AG04449 (cell line): ENCODE measurements at regions not wholly inside any gene's neighbourhood (a gene's known extent, or its start where the extent isn't known, plus 50 kb on each side); places are given as distances from the start of the nearest gene placed in this dataset.

Experiments
- CTCF ChIA-PET: fragments of 350-600 bp; formaldehyde crosslinking; extraction: SDS; loops from one replicate; lab custom pipeline; 2021; ENCODE audit warnings: antibody characterized with exemption; lab: Yijun Ruan, JAX
- POLR2A ChIA-PET: fragments of 400-600, 350-600 bp; formaldehyde crosslinking; extraction: SDS; loops from one replicate; lab custom pipeline; 2020; ENCODE audit warnings: antibody characterized with exemption, inconsistent platforms; lab: Yijun Ruan, JAX
- DNase-seq: peaks from one replicate; pipeline ENCODE4 v3.0.0-alpha.2; 2010; ENCODE audit warnings: low read depth, low spot score
- H3K4me3 ChIP-seq: 2 replicates; pipeline ENCODE4 v1.5.1; 2011; ENCODE audit warnings: low read depth, mild to moderate bottlenecking, control low read depth, low read length
- CTCF ChIP-seq: IDR thresholded peaks from one replicate; pipeline ENCODE4 v1.5.1; 2011; ENCODE audit warnings: mild to moderate bottlenecking, moderate library complexity, low read length, control low read depth, inconsistent platforms; ENCODE audit not compliant: insufficient read depth; ENCODE audit errors: missing control alignments

- ChIA-PET CTCF (interaction anchor here (1.6 to 2.1 kb wide), 2 partner anchors 9 to 59 kb away, joined by 3 to 5 read pairs; no protein-coding TSS in a partner anchor), POLR2A (no interaction called here)
- no peak overlapping the region for H3K4me3 ChIP-seq
- TF ChIP-seq CTCF, result no peak
- DNase-seq, result no peak
These were observed 58.3 kb upstream of the LYST start for GRCh38 chr1:235925016-235925415.

GRCh38 chr1:235923466-235924021, 56.8 kb upstream of the LYST start:
- no peak for TF ChIP-seq CTCF
- no peak overlapping the region for H3K4me3 ChIP-seq
- DNase-seq, result no peak
- ChIA-PET POLR2A (no interaction called here), CTCF (interaction anchor here (0.8 to 2.1 kb wide), 3 partner anchors 10 to 58 kb away, joined by 3 to 5 read pairs (median 3); no protein-coding TSS in a partner anchor)

- ChIA-PET POLR2A (no interaction called here), CTCF (interaction anchor here (1.1 to 1.5 kb wide), 3 partner anchors 19 to 51 kb away, joined by 5 to 6 read pairs (median 6); no protein-coding TSS in a partner anchor)
These were observed 54.1 kb upstream of the LYST start for GRCh38 chr1:235920596-235921375.

GRCh38 chr1:235919833-235920441, 53.2 kb upstream of the LYST start:
- DNase-seq, result no peak
- ChIA-PET POLR2A (no interaction called here), CTCF (interaction anchor here (0.9 to 1.2 kb wide), 3 partner anchors 20 to 52 kb away, joined by 3 to 6 read pairs (median 5); no protein-coding TSS in a partner anchor)
- no peak for TF ChIP-seq CTCF
- H3K4me3 ChIP-seq, result no peak overlapping the region

More at GRCh38 chr1:235920596-235921375, 54.1 kb upstream of the LYST start:
- no peak for DNase-seq
- no peak overlapping the region for H3K4me3 ChIP-seq
- TF ChIP-seq CTCF, result no peak

- DNase-seq, result no peak
- POLR2A ChIA-PET, result interaction anchor here (1.1 kb wide), 1 partner anchor 52 kb away, joined by 4 read pairs; no protein-coding TSS in a partner anchor
- CTCF ChIA-PET, result interaction anchor here (0.9 to 1.1 kb wide), 2 partner anchors 23 to 52 kb away, joined by 3 to 4 read pairs; no protein-coding TSS in a partner anchor
- no peak overlapping the region for H3K4me3 ChIP-seq
- no peak for TF ChIP-seq CTCF
These were observed 52.6 kb upstream of the LYST start for GRCh38 chr1:235919127-235919832.
